ENCODE measurements at regions not wholly inside any gene's neighbourhood (a gene's known extent, or its start where the extent isn't known, plus 50 kb on each side); places are given as distances from the start of the nearest gene placed in this dataset.

- H3K27ac ChIP-seq, result no peak overlapping the region
- H3K9me3 ChIP-seq, result no peaks in the 10 kb centered on the region
- no peak for FAIRE-seq
- no peak for DNase-seq (ENCODE audit: low read depth in 1 of 2, low spot score in 1 of 2)
- TF ChIP-seq RAD21 (conservative IDR thresholded peaks at IDR 0.05 in 1 of 2, IDR thresholded peaks at IDR 0.05 in 1 of 2) (no peak), HDAC2 (IDR thresholded peaks at IDR 0.05) (no peak), CEBPB (IDR thresholded peaks at IDR 0.05) (no peak), ZC3H11A (IDR thresholded peaks at IDR 0.05) (no peak), ELK1 (IDR thresholded peaks at IDR 0.05; ENCODE audit: low read depth, low read length) (no peak)
- no peak overlapping the region for H3K4me2 ChIP-seq
- ATAC-seq, result no peak
- POLR2A ChIA-PET, result no interaction called here
- CTCF ChIA-PET, result interaction anchor here (2.0 kb wide), 1 partner anchor 12 kb away, joined by 5 read pairs; no protein-coding TSS in a partner anchor
- no peaks in the 10 kb centered on the region for H3K4me1 ChIP-seq
- WGBS (ENCODE audit: missing lambda C conversion rate), result 25% methylated on average over 4 of the region's 4 CpGs
- no peak overlapping the region for H3K4me3 ChIP-seq
These were observed 182.6 kb downstream of the BCL11A start for GRCh38 chr2:60370814-60371213.

GRCh38 chr2:60368456-60368855 is 185.0 kb downstream of the BCL11A start:
- 56% methylated on average over 2 of the region's 2 CpGs for WGBS (ENCODE audit: missing lambda C conversion rate)
- no peak for DNase-seq (ENCODE audit: low read depth in 1 of 2, low spot score in 1 of 2)
- POLR2A ChIA-PET, result no interaction called here

GRCh38 chr2:60366135-60366712 is 187.2 kb downstream of the BCL11A start:
- WGBS (ENCODE audit: missing lambda C conversion rate), result 38% methylated on average over 4 of the region's 4 CpGs
- ChIA-PET CTCF (no interaction called here), POLR2A (no interaction called here)
- Histone ChIP-seq H3K4me2 (no peak overlapping the region), H3K4me3 (no peak overlapping the region), H3K9me3 (no peaks in the 10 kb centered on the region), H3K4me1 (no peaks in the 10 kb centered on the region), H3K27ac (no peak overlapping the region)
- no peak for ATAC-seq
- no peak for FAIRE-seq
- DNase-seq (ENCODE audit: low read depth in 1 of 2, low spot score in 1 of 2), result no peak
- TF ChIP-seq EHMT2 (IDR thresholded peaks at IDR 0.05; ENCODE audit: low read depth) (no peak), MAZ (IDR thresholded peaks at IDR 0.05; ENCODE audit: borderline replicate concordance, low read depth, low read length) (no peak), NFE2L2 (conservative IDR thresholded peaks at IDR 0.05; ENCODE audit: low read length) (no peak), HOXB13 (CRISPR knock-in tag; IDR thresholded peaks at IDR 0.05; ENCODE audit: low read depth) (no peak), ELK1 (IDR thresholded peaks at IDR 0.05; ENCODE audit: low read depth, low read length) (no peak), HOXA7 (CRISPR knock-in tag; IDR thresholded peaks at IDR 0.05) (no peak), JUN (IDR thresholded peaks at IDR 0.05) (no peak), BCL3 (IDR thresholded peaks at IDR 0.05) (no peak), PBX3 (IDR thresholded peaks at IDR 0.05) (no peak)

More at GRCh38 chr2:60368456-60368855, 185.0 kb downstream of the BCL11A start:
- FAIRE-seq (no peak), ATAC-seq (no peak)
- no peak for TF ChIP-seq HES2 (IDR thresholded peaks at IDR 0.05)
- no peak for TF ChIP-seq CEBPB (IDR thresholded peaks at IDR 0.05)
- TF ChIP-seq JUNB (IDR thresholded peaks at IDR 0.05), result no peak
- no peak for TF ChIP-seq PHF8 (IDR thresholded peaks at IDR 0.05; ENCODE audit: borderline replicate concordance, low read depth)
- no peak for TF ChIP-seq CBX2 (IDR thresholded peaks at IDR 0.05; ENCODE audit: borderline replicate concordance, low read depth)
- no peak for TF ChIP-seq RNF2 (IDR thresholded peaks at IDR 0.05; ENCODE audit: borderline replicate concordance, low read depth)
- no peak for TF ChIP-seq NFE2L2 (conservative IDR thresholded peaks at IDR 0.05; ENCODE audit: low read length)
- TF ChIP-seq ZFP36 (IDR thresholded peaks at IDR 0.05; ENCODE audit: borderline replicate concordance, partially characterized antibody), result no peak
- TF ChIP-seq POLR2A (IDR thresholded peaks at IDR 0.05; ENCODE audit: low read length), result no peak
- no peak for TF ChIP-seq ZNF302 (CRISPR knock-in tag; IDR thresholded peaks at IDR 0.05)
- no peak for TF ChIP-seq NPAS2 (CRISPR knock-in tag; IDR thresholded peaks at IDR 0.05; ENCODE audit: borderline replicate concordance)
- TF ChIP-seq RARB (CRISPR knock-in tag; IDR thresholded peaks at IDR 0.05), result no peak
- TF ChIP-seq FOXS1 (CRISPR knock-in tag; IDR thresholded peaks at IDR 0.05), result no peak
- TF ChIP-seq HEYL (CRISPR knock-in tag; IDR thresholded peaks at IDR 0.05), result no peak
- TF ChIP-seq HOXB5 (CRISPR knock-in tag; IDR thresholded peaks at IDR 0.05), result no peak
- TF ChIP-seq MAZ (IDR thresholded peaks at IDR 0.05; ENCODE audit: borderline replicate concordance, low read depth, low read length), result no peak
- TF ChIP-seq RFX5 (IDR thresholded peaks at IDR 0.05), result no peak
- no peak for TF ChIP-seq HMGXB4 (CRISPR knock-in tag; IDR thresholded peaks at IDR 0.05; ENCODE audit: borderline replicate concordance)
- TF ChIP-seq BCL3 (IDR thresholded peaks at IDR 0.05), result no peak
- no peaks in the 10 kb centered on the region for H3K9me3 ChIP-seq
- H3K4me3 ChIP-seq, result no peak overlapping the region
- CTCF ChIA-PET, result interaction anchor here (2.0 kb wide), 1 partner anchor 14 kb away, joined by 5 read pairs; no protein-coding TSS in a partner anchor
- H3K27ac ChIP-seq, result no peak overlapping the region
- H3K4me1 ChIP-seq, result no peaks in the 10 kb centered on the region
- no peak overlapping the region for H3K4me2 ChIP-seq

Measured in A549 (cell line).